GM12878 (cell line): ENCODE measurements at regions not wholly inside any gene's neighbourhood (a gene's known extent, or its start where the extent isn't known, plus 50 kb on each side); places are given as distances from the start of the nearest gene placed in this dataset.
A peak's percentile ranks its signal among the peaks of the same experiment; 100 is the strongest.

Experiments used
- ATAC-seq: fragments of 200-7000 bp; cut with Tn5 transposase; 3 replicates; pipeline ENCODE4 v1.9.1; 2020; ENCODE audit warnings: mild to moderate bottlenecking, moderate library complexity
- BruUV-seq: library from RNA; stranded (reverse); fragments of 400-500 nt; replicated peaks from 2 replicates; lab custom pipeline; 2021; lab: Mats Ljungman, UMichigan
- CTCF ChIA-PET: fragments of 300-600 bp; sonication (Branson Sonifier 250); formaldehyde crosslinking; extraction: SDS; loops from one replicate; lab custom pipeline; 2021; ENCODE audit warnings: inconsistent platforms; lab: Yijun Ruan, JAX
- POLR2A ChIA-PET: fragments of 350-600 bp; formaldehyde crosslinking; extraction: SDS; loops from one replicate; lab custom pipeline; 2021; ENCODE audit warnings: inconsistent platforms; lab: Charles Lee
- RAD21 ChIA-PET: fragments of 300-600 bp; sonication (Branson Sonifier 250); formaldehyde crosslinking; loops from one replicate; lab custom pipeline; 2023; ENCODE audit warnings: antibody characterized with exemption; ENCODE audit not compliant: unreplicated experiment; lab: Charles Lee
- SMC1A ChIA-PET: fragments of 300-600 bp; sonication (Branson Sonifier 250); formaldehyde crosslinking; loops from one replicate; lab custom pipeline; 2023; ENCODE audit not compliant: unreplicated experiment, uncharacterized antibody; lab: Charles Lee
- DNase-seq: peaks from one replicate; pipeline ENCODE4 v3.0.0-alpha.2; 2011; ENCODE audit warnings: low read depth, low spot score
- FAIRE-seq: peaks from 3 replicates; lab custom pipeline; 2011; peaks lifted over from hg19 to GRCh38; lab: Jason Lieb, UNC
- H2AFZ ChIP-seq: 2 replicates; pipeline ENCODE4 v1.6.0; 2011; ENCODE audit warnings: low read depth, low read length, control low read depth; ENCODE audit not compliant: control insufficient read depth
- H3K27ac ChIP-seq: 2 replicates; pipeline ENCODE4 v1.5.1; 2011; ENCODE audit warnings: control low read depth; ENCODE audit not compliant: control insufficient read depth, insufficient read depth
- H3K27me3 ChIP-seq, 2 experiments: replicated peaks in 1 of 2; 2 replicates each; pipeline versions ENCODE4 v1.6.0 to v1.6.1; 2011; ENCODE audit warnings: low read length in 1 of 2; ENCODE audit not compliant: control insufficient read depth in 2 of 2, insufficient read depth in 2 of 2
- H3K36me3 ChIP-seq, 2 experiments: 2 replicates each; pipeline ENCODE4 v1.5.1; 2011; ENCODE audit warnings: low read length in 1 of 2; ENCODE audit not compliant: control insufficient read depth in 2 of 2, insufficient read depth in 2 of 2
- H3K4me1 ChIP-seq: 2 replicates; pipeline ENCODE4 v1.6.1; 2011; ENCODE audit warnings: mild to moderate bottlenecking, low read length, moderate library complexity, mixed read lengths; ENCODE audit not compliant: control insufficient read depth, insufficient read depth
- H3K4me2 ChIP-seq: 2 replicates; pipeline ENCODE4 v1.6.0; 2011; ENCODE audit warnings: control low read depth; ENCODE audit not compliant: control insufficient read depth, insufficient read depth
- H3K4me3 ChIP-seq: fragments of 200-600 bp; sonication (generic); 2 replicates; pipeline ENCODE4 v1.5.1; 2016
- H3K79me2 ChIP-seq: 2 replicates; pipeline ENCODE4 v1.6.0; 2011; ENCODE audit warnings: low read length; ENCODE audit not compliant: control insufficient read depth, insufficient read depth
- H3K9ac ChIP-seq: 2 replicates; pipeline ENCODE4 v1.8.0; 2011; ENCODE audit warnings: low read length, control low read depth, mixed read lengths; ENCODE audit not compliant: control insufficient read depth, insufficient read depth
- H3K9me3 ChIP-seq: replicated peaks from 3 replicates; pipeline ENCODE4 v1.5.1; 2011; ENCODE audit warnings: mild to moderate bottlenecking, low read length; ENCODE audit not compliant: control insufficient read depth, insufficient read depth
- H4K20me1 ChIP-seq: 2 replicates; pipeline ENCODE4 v1.6.0; 2011; ENCODE audit not compliant: control insufficient read depth, insufficient read depth
- CREM ChIP-seq: IDR thresholded peaks from 2 replicates; pipeline ENCODE4 v1.6.1; 2014; ENCODE audit warnings: antibody characterized with exemption, low read depth
- MXI1 ChIP-seq: fragments of 150-350 bp; IDR thresholded peaks from 2 replicates; pipeline ENCODE4 v1.6.1; 2011; ENCODE audit warnings: low read depth, mild to moderate bottlenecking, inconsistent platforms, low read length, improper control_type of control experiment
- PBX3 ChIP-seq: IDR thresholded peaks from 2 replicates; pipeline ENCODE4 v1.6.1; 2011; ENCODE audit warnings: mild to moderate bottlenecking, low read depth, low read length, moderate library complexity; ENCODE audit not compliant: insufficient replicate concordance
- PKNOX1 ChIP-seq: fragments of 450-650 bp; IDR thresholded peaks from 2 replicates; pipeline ENCODE4 v1.6.1; 2016; ENCODE audit warnings: mild to moderate bottlenecking
- SREBF2 ChIP-seq: IDR thresholded peaks from 2 replicates; pipeline ENCODE4 v1.6.1; 2012; ENCODE audit warnings: mild to moderate bottlenecking, low read length
- in situ Hi-C: fragments of 300-500 bp; cut with MboI; formaldehyde crosslinking; loops from 9 replicates; pipeline ENCODE4 v1.14.3; 2018; ENCODE audit warnings: mixed read lengths
- intact Hi-C: fragments of 100-400 bp; cut with micrococcal nuclease; formaldehyde crosslinking; loops from one replicate; pipeline ENCODE4 v1.14.2; 2022; ENCODE audit not compliant: unreplicated experiment
- TF ChIP-seq, protein P1 (sequence below): fragments of 450-650 bp; IDR thresholded peaks from 2 replicates; pipeline ENCODE4 v1.6.1; 2017; ENCODE audit warnings: antibody characterized with exemption, mild to moderate bottlenecking, moderate library complexity

- Histone ChIP-seq H3K9me3 (peaks cover 3% of the 10 kb centered on the region; the same call in 2 of the 3 replicates), H3K4me3 (no peak overlapping the region), H4K20me1 (no peaks in the 10 kb centered on the region), H3K27ac (no peak overlapping the region), H2AFZ (no peak overlapping the region), H3K4me1 (peaks cover 30% of the 10 kb centered on the region), H3K79me2 (no peaks in the 10 kb centered on the region), H3K36me3 (no peaks in the 10 kb centered on the region), H3K4me2 (peak overlapping the region; percentile 36; the same call in 1 of the 2 replicates), H3K27me3 (no peaks in the 10 kb centered on the region), H3K9ac (no peak overlapping the region)
- RAD21 ChIA-PET: interaction anchor here (0.7 to 5.9 kb wide), 28 partner anchors 8 to 407 kb away, joined by 3 to 229 read pairs (median 4); no protein-coding TSS in a partner anchor
- no peak for DNase-seq
- CTCF ChIA-PET: interaction anchor here (0.7 to 7.6 kb wide), 11 partner anchors 8 to 220 kb away, joined by 3 to 101 read pairs (median 4); no protein-coding TSS in a partner anchor
- no peak for FAIRE-seq
- peak; percentile 14 for ATAC-seq
- SMC1A ChIA-PET: interaction anchor here (0.9 to 6.1 kb wide), 29 partner anchors 11 to 780 kb away, joined by 3 to 307 read pairs (median 6); no protein-coding TSS in a partner anchor
- POLR2A ChIA-PET: interaction anchor here (0.7 to 4.4 kb wide), 10 partner anchors 11 to 409 kb away, joined by 3 to 98 read pairs (median 4); no protein-coding TSS in a partner anchor
- BruUV-seq: no TSS peak
- in situ Hi-C loops: no loop called here
- TF ChIP-seq CREM (no peak), SREBF2 (no peak), PBX3 (peak; percentile 36), PKNOX1 (peak; percentile 58), MXI1 (no peak)
- TF ChIP-seq, protein P1, sequence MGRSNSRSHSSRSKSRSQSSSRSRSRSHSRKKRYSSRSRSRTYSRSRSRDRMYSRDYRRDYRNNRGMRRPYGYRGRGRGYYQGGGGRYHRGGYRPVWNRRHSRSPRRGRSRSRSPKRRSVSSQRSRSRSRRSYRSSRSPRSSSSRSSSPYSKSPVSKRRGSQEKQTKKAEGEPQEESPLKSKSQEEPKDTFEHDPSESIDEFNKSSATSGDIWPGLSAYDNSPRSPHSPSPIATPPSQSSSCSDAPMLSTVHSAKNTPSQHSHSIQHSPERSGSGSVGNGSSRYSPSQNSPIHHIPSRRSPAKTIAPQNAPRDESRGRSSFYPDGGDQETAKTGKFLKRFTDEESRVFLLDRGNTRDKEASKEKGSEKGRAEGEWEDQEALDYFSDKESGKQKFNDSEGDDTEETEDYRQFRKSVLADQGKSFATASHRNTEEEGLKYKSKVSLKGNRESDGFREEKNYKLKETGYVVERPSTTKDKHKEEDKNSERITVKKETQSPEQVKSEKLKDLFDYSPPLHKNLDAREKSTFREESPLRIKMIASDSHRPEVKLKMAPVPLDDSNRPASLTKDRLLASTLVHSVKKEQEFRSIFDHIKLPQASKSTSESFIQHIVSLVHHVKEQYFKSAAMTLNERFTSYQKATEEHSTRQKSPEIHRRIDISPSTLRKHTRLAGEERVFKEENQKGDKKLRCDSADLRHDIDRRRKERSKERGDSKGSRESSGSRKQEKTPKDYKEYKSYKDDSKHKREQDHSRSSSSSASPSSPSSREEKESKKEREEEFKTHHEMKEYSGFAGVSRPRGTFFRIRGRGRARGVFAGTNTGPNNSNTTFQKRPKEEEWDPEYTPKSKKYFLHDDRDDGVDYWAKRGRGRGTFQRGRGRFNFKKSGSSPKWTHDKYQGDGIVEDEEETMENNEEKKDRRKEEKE: no peak
- intact Hi-C loops: loop anchor here (5.0 to 10.0 kb wide), 2 partner anchors 86 to 223 kb away; no protein-coding TSS in a partner anchor
Observed at GRCh38 chr5:116358015-116358523, 216.6 kb downstream of the SEMA6A start.
